VCaP (cell line): ENCODE measurements at regions not wholly inside any gene's neighbourhood (a gene's known extent, or its start where the extent isn't known, plus 50 kb on each side); places are given as distances from the start of the nearest gene placed in this dataset.
"Not testable (repeated sequence)": the region's sequence is repeated elsewhere in the genome, so short reads cannot be mapped to it uniquely, and the experiment has no call there.

Source experiments
- H3K27ac ChIP-seq: fragments of 450-650 bp; 2 replicates; pipeline ENCODE4 v1.5.1; 2017
- CTCF ChIP-seq: fragments of 450-650 bp; conservative IDR thresholded peaks from 2 replicates; pipeline ENCODE4 v1.5.1; 2017; ENCODE audit warnings: mild to moderate bottlenecking, moderate library complexity

- H3K27ac ChIP-seq = no peak overlapping the region
- TF ChIP-seq CTCF = no peak
Observed at GRCh38 chr2:10225291-10226037, 77.2 kb upstream of the HPCAL1 start.

GRCh38 chr2:10226038-10226724 lies 76.5 kb upstream of the HPCAL1 start:
- H3K27ac ChIP-seq = no peak overlapping the region
- no peak for TF ChIP-seq CTCF

- TF ChIP-seq CTCF = no peak
- peak overlapping the region; percentile 54 for H3K27ac ChIP-seq
Observed at GRCh38 chr2:10228611-10229365, 73.9 kb upstream of the HPCAL1 start.

GRCh38 chr2:10229462-10230099 lies 73.1 kb upstream of the HPCAL1 start:
- TF ChIP-seq CTCF = no peak
- H3K27ac ChIP-seq = peak overlapping the region; percentile 54

- no peak overlapping the region for H3K27ac ChIP-seq
- TF ChIP-seq CTCF = no peak
Observed at GRCh38 chr2:10230499-10230898, 72.2 kb upstream of the HPCAL1 start.

- H3K27ac ChIP-seq = not testable (repeated sequence)
Observed at GRCh38 chr2:10230921-10231320, 71.8 kb upstream of the HPCAL1 start.

- TF ChIP-seq CTCF = no peak
- no peak overlapping the region for H3K27ac ChIP-seq
Observed at GRCh38 chr2:10231551-10232085, 71.1 kb upstream of the HPCAL1 start.
